Activated T-helper 17 cell treated with anti-CD3 and anti-CD28 coated beads, Interleukin-2, amount 50 U/mL, for 72 hours (primary cell): ENCODE measurements at regions not wholly inside any gene's neighbourhood (a gene's known extent, or its start where the extent isn't known, plus 50 kb on each side); places are given as distances from the start of the nearest gene placed in this dataset.
A peak's percentile ranks its signal among the peaks of the same experiment; 100 is the strongest.
"Not testable (repeated sequence)": the region's sequence is repeated elsewhere in the genome, so short reads cannot be mapped to it uniquely, and the experiment has no call there.

Source experiments
- ATAC-seq: fragments of 150-1000 bp; cut with Tn5 transposase; replicated peaks from 2 replicates; pipeline ENCODE4 v1.10.0; 2021; ENCODE audit warnings: mild to moderate bottlenecking, moderate library complexity
- H3K27ac Mint-ChIP-seq: one replicate; pipeline ENCODE4 v1.8.0; 2022; ENCODE audit warnings: mixed read lengths
- H3K27me3 Mint-ChIP-seq: one replicate; pipeline ENCODE4 v1.8.0; 2022; ENCODE audit warnings: mixed read lengths
- H3K36me3 Mint-ChIP-seq: one replicate; pipeline ENCODE4 v1.8.0; 2022; ENCODE audit warnings: low read depth, mild to moderate bottlenecking, mixed read lengths
- H3K4me1 Mint-ChIP-seq: one replicate; pipeline ENCODE4 v1.8.0; 2022; ENCODE audit warnings: mixed read lengths
- H3K4me3 Mint-ChIP-seq: one replicate; pipeline ENCODE4 v1.8.0; 2022; ENCODE audit warnings: mild to moderate bottlenecking, mixed read lengths
- H3K9me3 Mint-ChIP-seq: one replicate; pipeline ENCODE4 v1.8.0; 2022; ENCODE audit warnings: mixed read lengths

DNA sequence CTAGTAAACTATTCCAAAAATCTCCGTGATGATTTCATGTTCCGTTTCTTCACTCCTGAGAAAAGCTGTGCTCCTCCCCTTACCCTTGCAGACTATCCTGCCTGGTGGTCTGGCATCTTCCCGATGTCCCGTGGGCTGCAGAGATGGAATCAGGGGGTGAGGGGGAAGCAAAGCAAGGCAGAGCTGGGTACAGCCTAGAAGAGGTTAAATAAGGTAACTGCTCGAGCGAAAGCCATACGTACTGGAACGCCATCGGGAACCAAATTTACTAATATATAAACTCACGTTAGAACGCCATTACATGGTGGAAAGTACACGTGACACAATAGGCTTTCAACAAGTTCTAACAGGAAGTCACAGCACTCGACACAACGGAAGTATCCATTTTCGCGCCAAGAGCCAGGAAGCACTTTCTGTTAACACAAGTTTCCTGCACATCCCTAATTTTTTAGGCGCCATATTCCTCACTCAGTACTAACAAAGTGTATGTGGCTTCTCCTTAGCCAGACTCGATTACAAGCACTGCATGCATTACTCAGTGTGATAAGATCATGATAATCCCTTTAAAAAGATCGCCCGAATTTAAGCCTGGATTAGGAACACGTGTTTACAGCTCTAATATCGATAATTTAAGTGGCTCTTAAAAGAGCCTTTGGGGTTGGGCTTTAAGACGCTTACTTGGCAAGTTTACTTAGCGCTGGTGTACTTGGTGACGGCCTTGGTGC, 101.6 kb upstream of the PRSS16 start:
- H3K27ac Mint-ChIP-seq = no peak overlapping the region
- H3K36me3 Mint-ChIP-seq = peaks cover 11% of the 10 kb centered on the region
- peaks cover 18% of the 10 kb centered on the region for H3K4me1 Mint-ChIP-seq
- H3K27me3 Mint-ChIP-seq = no peaks in the 10 kb centered on the region
- H3K9me3 Mint-ChIP-seq = no peaks in the 10 kb centered on the region
- ATAC-seq = peak; percentile 58
- H3K4me3 Mint-ChIP-seq = no peak overlapping the region

DNA sequence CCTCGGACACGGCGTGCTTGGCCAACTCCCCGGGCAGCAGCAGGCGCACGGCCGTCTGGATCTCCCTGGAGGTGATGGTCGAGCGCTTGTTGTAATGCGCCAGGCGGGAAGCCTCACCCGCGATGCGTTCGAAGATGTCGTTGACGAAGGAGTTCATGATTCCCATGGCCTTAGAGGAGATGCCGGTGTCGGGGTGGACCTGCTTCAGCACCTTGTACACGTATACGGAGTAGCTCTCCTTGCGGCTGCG, 101.1 kb upstream of the PRSS16 start:
- not testable (repeated sequence) for H3K4me3 Mint-ChIP-seq, ATAC-seq, H3K9me3 Mint-ChIP-seq, H3K36me3 Mint-ChIP-seq, H3K27me3 Mint-ChIP-seq, H3K27ac Mint-ChIP-seq
- H3K4me1 Mint-ChIP-seq = peaks cover 13% of the 10 kb centered on the region

DNA sequence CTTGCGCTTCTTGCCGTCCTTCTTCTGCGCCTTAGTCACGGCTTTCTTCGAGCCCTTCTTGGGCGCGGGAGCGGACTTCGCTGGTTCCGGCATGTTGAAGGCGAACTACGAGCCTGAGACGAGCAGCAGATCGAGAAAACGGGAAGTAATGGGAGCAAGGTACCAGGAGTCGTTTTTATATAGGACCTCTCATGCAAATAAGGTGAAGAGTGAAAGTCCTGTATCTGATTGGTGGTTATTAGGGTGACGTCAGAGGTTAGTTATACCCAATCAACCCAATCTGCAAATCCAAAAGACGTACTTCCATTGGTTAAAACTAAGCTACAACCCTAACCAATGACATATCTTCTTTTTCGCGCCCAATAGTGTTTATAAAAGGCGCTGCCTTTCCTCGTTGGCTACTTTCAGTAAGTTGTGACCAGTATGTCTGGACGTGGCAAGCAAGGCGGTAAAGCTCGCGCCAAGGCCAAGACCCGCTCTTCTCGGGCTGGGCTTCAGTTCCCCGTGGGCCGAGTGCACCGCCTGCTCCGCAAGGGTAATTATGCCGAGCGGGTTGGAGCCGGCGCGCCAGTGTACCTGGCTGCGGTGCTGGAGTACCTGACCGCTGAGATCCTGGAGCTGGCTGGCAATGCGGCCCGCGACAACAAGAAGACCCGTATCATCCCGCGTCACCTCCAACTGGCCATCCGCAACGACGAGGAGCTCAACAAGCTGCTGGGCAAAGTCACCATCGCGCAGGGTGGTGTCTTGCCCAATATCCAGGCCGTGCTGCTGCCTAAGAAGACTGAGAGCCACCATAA, 100.6 kb upstream of the PRSS16 start:
- ATAC-seq = peak; percentile 85
- H3K4me3 Mint-ChIP-seq = no peak overlapping the region

DNA sequence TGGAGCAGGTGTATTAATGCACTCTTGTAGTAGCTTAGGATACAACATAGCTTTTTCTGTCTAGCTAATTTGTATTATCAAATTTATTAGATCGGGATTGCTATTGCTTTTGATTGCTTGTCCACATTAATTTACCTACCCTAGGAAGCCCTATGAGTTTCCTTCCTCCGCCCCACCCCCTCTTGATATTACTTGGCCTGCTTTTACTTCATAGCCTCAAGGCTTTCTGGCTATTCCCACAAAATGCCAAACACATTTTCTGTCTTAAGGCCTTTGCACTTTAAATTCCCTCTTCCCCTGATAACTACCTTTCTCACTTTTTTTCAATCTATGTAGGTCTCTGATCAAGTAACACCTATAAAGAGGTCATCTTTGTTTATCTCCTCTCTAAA, 99.1 kb upstream of the PRSS16 start:
- H3K4me1 Mint-ChIP-seq = peaks cover 6% of the 10 kb centered on the region
- no peak overlapping the region for H3K4me3 Mint-ChIP-seq
- H3K27me3 Mint-ChIP-seq = no peaks in the 10 kb centered on the region
- no peak for ATAC-seq
- no peaks in the 10 kb centered on the region for H3K9me3 Mint-ChIP-seq
- peaks cover 3% of the 10 kb centered on the region for H3K36me3 Mint-ChIP-seq
- H3K27ac Mint-ChIP-seq = peak overlapping the region; percentile 41

More for the DNA sequence above, 100.6 kb upstream of the PRSS16 start:
- Mint-ChIP-seq H3K9me3 (no peaks in the 10 kb centered on the region), H3K27ac (no peak overlapping the region), H3K27me3 (no peaks in the 10 kb centered on the region), H3K4me1 (peaks cover 9% of the 10 kb centered on the region), H3K36me3 (peaks cover 7% of the 10 kb centered on the region)

DNA sequence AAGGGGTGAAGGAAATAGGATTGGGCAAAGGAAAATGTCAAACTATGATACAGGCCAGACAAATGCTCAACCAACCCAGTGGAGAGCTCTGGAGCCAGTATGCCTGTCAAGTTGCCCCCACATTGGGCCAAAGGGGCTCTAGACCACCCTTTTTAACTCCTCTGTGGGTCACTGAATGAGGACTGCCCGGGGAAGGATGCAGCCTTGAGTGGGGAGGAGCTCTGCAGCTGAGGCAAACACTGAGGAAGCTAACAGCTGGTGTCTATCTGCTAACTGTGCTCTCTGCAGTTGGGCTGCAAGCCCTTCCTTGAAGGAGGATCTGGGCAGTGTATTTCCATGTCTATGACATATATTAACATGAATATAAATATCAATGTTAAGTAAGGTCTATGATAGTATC, 98.4 kb upstream of the PRSS16 start:
- Mint-ChIP-seq H3K4me3 (no peak overlapping the region), H3K36me3 (no peaks in the 10 kb centered on the region), H3K9me3 (no peaks in the 10 kb centered on the region), H3K27me3 (no peaks in the 10 kb centered on the region), H3K27ac (no peak overlapping the region), H3K4me1 (peaks cover 4% of the 10 kb centered on the region)
- no peak for ATAC-seq

DNA sequence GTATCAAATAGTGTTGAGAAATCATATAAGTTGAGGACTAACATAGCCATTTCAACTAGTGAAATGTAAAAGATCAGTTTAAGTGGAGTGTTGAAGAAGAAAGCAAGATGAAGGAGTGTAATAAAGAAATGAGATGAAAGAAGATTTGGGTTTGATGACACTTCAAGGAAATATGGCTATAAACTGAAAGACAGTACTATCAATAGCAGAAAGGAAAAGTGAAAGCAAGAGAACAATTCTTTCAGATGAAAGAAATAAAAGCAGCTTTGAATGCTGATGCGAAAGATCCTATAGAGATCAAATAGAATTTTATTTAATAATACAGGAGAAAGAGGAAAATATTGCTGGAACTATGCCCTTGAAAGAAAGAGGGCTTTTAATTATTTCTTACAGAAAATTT, 92.8 kb upstream of the PRSS16 start:
- H3K4me3 Mint-ChIP-seq = peak overlapping the region; percentile 48
- peak overlapping the region; percentile 21 for H3K27ac Mint-ChIP-seq
- no peaks in the 10 kb centered on the region for H3K9me3 Mint-ChIP-seq
- no peaks in the 10 kb centered on the region for H3K27me3 Mint-ChIP-seq
- H3K36me3 Mint-ChIP-seq = no peaks in the 10 kb centered on the region
- H3K4me1 Mint-ChIP-seq = peaks cover 27% of the 10 kb centered on the region
- ATAC-seq = peak; percentile 25

DNA sequence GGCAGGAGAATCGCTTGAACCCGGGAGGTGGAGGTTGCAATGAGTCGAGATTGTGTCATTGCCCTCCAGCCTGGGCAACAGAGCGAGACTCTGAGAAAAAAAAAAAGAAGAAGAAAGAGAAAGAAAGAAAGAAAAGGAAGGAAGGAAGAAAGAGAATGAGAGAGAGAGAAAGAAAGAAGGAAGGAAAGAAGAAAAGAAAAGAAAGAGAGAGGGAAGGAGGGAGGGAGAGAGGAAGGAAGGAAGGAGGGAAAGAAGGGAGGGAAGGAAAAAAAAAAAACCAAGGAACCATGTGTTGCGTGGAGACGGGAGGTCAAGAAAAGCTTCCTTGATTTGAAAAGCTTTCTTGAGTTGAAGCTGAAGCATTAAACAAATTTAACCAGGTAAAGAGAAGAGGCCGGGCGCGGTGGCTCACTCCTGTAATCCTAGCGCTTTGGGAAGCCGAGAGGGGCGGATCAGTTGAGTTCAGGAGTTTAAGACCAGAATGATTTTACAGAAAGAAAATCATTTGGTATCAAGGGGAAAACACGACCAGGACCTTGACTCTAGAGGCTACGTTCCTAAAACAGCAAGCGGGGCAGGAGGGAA, 90.5 kb upstream of the PRSS16 start:
- Mint-ChIP-seq H3K27ac (peak overlapping the region; percentile 10), H3K4me3 (peak overlapping the region; percentile 60), H3K27me3 (no peaks in the 10 kb centered on the region), H3K4me1 (peaks cover 35% of the 10 kb centered on the region), H3K9me3 (no peaks in the 10 kb centered on the region), H3K36me3 (peaks cover 4% of the 10 kb centered on the region)
- no peak for ATAC-seq

DNA sequence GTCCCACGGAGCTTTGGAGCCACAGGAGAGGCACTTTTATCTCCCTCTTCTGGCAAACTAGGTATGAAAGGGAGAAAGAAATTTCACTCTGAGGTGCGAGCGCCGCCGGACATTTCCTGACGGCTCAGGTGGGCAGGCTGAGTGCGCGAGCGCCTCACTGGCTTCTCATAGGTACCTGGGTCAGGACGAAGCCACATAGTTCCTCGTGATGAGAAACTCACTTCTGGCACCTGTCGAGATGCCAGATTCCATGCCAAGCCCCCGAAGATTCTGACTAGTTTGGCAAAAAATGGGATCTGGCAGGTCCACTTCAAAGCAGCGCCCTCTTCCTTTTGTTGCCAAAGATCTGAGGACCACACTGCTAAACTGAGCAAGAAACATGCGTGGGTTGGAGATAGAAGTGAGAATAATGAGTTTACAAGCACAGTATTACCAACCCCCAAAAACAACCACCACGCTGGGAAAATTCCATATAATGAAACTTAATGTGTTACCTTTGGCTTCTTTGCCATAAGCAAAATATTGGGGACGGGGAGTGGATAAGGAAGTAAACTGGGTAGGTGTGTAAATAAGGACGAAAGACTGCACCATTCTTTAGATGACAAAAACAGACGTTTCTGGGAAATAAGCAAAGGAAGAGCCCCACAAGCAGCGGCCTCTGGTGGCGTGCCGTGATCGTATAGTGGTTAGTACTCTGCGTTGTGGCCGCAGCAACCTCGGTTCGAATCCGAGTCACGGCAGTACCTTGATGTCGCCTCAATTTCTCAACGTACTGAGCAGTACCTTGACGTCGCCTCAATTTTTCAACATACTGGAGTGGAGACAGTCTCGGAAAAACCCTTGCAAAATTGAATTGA, 89.8 kb upstream of the PRSS16 start:
- peak overlapping the region; percentile 60 for H3K4me3 Mint-ChIP-seq
- no peaks in the 10 kb centered on the region for H3K27me3 Mint-ChIP-seq
- H3K36me3 Mint-ChIP-seq = peaks cover 7% of the 10 kb centered on the region
- peak; percentile 79 for ATAC-seq
- H3K4me1 Mint-ChIP-seq = peaks cover 35% of the 10 kb centered on the region
- H3K9me3 Mint-ChIP-seq = no peaks in the 10 kb centered on the region
- peak overlapping the region; percentile 64 for H3K27ac Mint-ChIP-seq

DNA sequence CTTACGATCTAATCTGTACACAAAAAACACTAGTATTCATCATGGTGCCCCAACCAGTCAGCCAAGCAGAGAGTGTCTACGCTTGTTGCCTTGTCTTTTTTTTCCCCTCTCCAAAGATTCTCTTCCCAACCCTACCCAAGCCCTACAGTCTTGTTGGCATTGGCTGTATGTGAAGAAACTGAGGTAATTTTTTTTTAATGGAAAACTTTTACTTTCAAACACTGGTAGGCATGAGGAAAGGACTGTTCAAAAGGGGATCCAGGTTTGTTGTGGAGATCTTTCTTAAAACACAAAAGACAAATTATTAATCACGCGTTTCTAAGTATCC, 89.2 kb upstream of the PRSS16 start:
- Mint-ChIP-seq H3K9me3 (no peaks in the 10 kb centered on the region), H3K4me1 (peaks cover 35% of the 10 kb centered on the region), H3K36me3 (peaks cover 7% of the 10 kb centered on the region)

DNA sequence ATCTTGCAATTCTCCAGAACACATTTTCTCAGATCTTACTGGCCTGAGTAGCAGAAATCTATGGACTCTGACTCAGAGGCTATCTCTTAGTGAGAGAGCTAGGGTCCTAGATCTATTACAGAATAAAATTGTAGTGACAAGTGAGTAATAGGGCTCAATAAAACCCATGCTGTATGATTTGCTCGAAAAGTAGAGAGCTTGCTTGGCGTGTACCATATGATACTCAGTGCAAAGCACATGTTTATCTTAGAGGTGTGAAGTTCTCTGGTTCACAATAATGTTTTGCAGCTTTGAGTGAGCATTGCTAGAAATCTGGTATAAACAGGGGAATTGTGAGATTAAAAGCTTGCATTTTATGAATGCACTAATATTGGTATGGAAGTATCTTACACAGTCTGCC, 87.8 kb upstream of the PRSS16 start:
- peaks cover 7% of the 10 kb centered on the region for H3K36me3 Mint-ChIP-seq
- H3K9me3 Mint-ChIP-seq = no peaks in the 10 kb centered on the region
- H3K4me3 Mint-ChIP-seq = no peak overlapping the region
- no peak for ATAC-seq
- no peaks in the 10 kb centered on the region for H3K27me3 Mint-ChIP-seq
- H3K4me1 Mint-ChIP-seq = peaks cover 30% of the 10 kb centered on the region
- no peak overlapping the region for H3K27ac Mint-ChIP-seq

More for the DNA sequence above, 89.2 kb upstream of the PRSS16 start:
- ATAC-seq = no peak
- peak overlapping the region; percentile 60 for H3K4me3 Mint-ChIP-seq
- no peaks in the 10 kb centered on the region for H3K27me3 Mint-ChIP-seq
- peak overlapping the region; percentile 64 for H3K27ac Mint-ChIP-seq

DNA sequence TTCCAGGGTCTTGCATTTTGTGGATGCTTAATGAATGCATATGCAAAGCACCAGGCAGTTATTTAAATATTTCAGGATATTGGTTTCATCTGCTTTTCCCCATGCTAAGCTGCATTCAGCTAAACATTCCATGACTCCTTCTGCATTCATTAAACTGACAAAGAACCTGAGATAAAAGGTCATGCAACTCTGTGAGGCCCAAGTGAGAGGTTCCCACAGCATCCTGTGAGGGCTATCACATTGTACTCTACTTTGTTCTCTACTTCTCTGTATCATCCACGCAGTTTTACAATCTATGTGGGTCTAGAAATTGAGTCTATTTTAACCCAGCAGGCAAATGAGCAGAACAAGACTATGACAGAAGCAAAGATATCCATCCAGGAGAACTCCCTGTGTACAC, 86.4 kb upstream of the PRSS16 start:
- Mint-ChIP-seq H3K4me1 (peaks cover 25% of the 10 kb centered on the region), H3K4me3 (peak overlapping the region; percentile 67), H3K9me3 (no peaks in the 10 kb centered on the region), H3K27me3 (no peaks in the 10 kb centered on the region), H3K27ac (peak overlapping the region; percentile 79), H3K36me3 (peaks cover 7% of the 10 kb centered on the region)
- ATAC-seq = no peak

DNA sequence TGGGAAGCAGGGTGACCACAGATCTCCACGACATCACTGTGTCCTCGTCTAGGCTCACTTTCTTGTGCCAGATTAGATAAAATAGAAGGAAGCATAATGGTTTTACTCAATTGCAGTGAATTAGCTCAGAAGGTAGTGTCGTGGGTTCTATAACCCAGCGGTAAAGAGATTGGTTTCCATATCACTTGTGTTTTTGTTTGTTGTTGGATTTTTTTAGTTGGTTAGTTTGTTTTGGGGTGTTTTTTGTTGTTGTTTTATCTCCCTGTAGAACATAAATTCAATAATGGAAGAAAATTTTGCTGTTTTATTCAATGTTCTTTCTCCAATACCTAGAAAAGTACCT, 85.9 kb upstream of the PRSS16 start:
- peak overlapping the region; percentile 67 for H3K4me3 Mint-ChIP-seq
- peaks cover 21% of the 10 kb centered on the region for H3K4me1 Mint-ChIP-seq
- peak overlapping the region; percentile 79 for H3K27ac Mint-ChIP-seq
- no peaks in the 10 kb centered on the region for H3K9me3 Mint-ChIP-seq
- H3K36me3 Mint-ChIP-seq = peaks cover 7% of the 10 kb centered on the region
- H3K27me3 Mint-ChIP-seq = no peaks in the 10 kb centered on the region
- peak; percentile 7 for ATAC-seq

DNA sequence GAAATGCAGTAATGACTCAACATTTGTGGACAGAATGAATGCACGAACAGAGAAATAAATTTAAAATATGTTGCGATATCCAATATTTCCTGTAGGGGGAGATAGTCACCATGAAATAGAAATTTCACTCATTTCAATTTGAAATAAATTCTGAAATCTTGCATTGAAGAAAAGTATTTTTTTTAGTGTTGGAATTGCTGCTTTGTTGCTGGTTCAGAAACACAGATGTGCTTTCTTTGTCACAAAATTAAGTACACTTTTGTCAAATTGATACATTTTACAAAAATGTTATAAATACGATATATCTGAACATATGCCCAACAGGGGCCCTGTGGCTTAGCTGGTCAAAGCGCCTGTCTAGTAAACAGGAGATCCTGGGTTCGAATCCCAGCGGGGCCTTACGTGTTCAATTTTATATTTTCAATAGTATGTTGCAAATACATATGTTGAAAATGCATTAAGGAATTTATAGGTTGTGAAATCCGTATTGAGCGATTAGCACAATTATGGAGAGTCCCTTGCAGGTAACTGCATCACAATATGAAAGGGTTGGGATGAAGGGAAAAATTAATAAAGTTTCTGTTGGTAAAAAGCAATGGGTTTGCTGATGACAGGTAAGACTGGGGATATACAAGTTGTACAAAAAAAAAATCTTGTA, 85.4 kb upstream of the PRSS16 start:
- Mint-ChIP-seq H3K27me3 (no peaks in the 10 kb centered on the region), H3K4me1 (peaks cover 16% of the 10 kb centered on the region), H3K4me3 (peak overlapping the region; percentile 67), H3K9me3 (no peaks in the 10 kb centered on the region), H3K27ac (peak overlapping the region; percentile 79), H3K36me3 (peaks cover 7% of the 10 kb centered on the region)
- peak; percentile 39 for ATAC-seq

DNA sequence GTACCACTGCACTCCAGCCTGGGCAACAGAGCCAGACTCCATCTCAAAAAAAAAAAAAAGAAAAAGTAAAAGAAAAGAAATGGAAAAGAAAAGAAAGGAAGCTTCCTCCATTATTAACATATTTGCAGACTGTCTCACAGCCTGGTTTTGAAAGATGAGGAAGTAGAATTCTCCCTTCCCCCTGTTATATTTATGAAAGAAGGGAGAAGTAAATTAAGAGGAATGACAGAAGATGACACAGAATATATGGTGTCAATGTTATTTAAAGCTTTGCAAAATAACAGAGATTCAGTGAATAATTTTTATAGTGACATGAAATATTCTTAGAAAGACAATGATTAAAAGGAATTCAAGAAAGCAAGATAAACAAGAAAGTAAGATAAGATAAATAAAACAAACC, 83.7 kb upstream of the PRSS16 start:
- Mint-ChIP-seq H3K9me3 (no peaks in the 10 kb centered on the region), H3K27me3 (no peaks in the 10 kb centered on the region), H3K4me3 (no peak overlapping the region), H3K36me3 (peaks cover 7% of the 10 kb centered on the region), H3K4me1 (peaks cover 7% of the 10 kb centered on the region), H3K27ac (no peak overlapping the region)
- ATAC-seq = no peak
